RWPE1 (cell line): ENCODE measurements at regions not wholly inside any gene's neighbourhood (a gene's known extent, or its start where the extent isn't known, plus 50 kb on each side); places are given as distances from the start of the nearest gene placed in this dataset.

Experiments used
- CTCF ChIA-PET: fragments of 350-600 bp; sonication (Branson Sonifier 250); formaldehyde crosslinking; extraction: SDS; loops from one replicate; lab custom pipeline; 2021; lab: Yijun Ruan, JAX
- POLR2A ChIA-PET: fragments of 400-600 bp; formaldehyde crosslinking; extraction: SDS; loops from one replicate; lab custom pipeline; 2020; ENCODE audit warnings: antibody characterized with exemption; ENCODE audit not compliant: low non-redundant PET; lab: Yijun Ruan, JAX
- DNase-seq: peaks from one replicate; pipeline ENCODE4 v3.0.0; 2012; ENCODE audit warnings: low spot score
- H3K27ac ChIP-seq: fragments of 450-650 bp; 2 replicates; pipeline ENCODE4 v1.5.1; 2017
- CTCF ChIP-seq: fragments of 450-650 bp; conservative IDR thresholded peaks from 2 replicates; pipeline ENCODE4 v1.5.1; 2017; ENCODE audit warnings: low read depth, mild to moderate bottlenecking

GRCh38 chr20:24763386-24764026 lies 185.6 kb upstream of the CST7 start:
- no peak for DNase-seq
- H3K27ac ChIP-seq, result no peak overlapping the region
- TF ChIP-seq CTCF, result no peak
- ChIA-PET CTCF (interaction anchor here (0.6 to 0.8 kb wide), 3 partner anchors 45 to 167 kb away, joined by 3 to 5 read pairs (median 4); no protein-coding TSS in a partner anchor), POLR2A (no interaction called here)

GRCh38 chr20:24764027-24764793 lies 184.9 kb upstream of the CST7 start:
- no peak for DNase-seq
- H3K27ac ChIP-seq, result no peak overlapping the region
- ChIA-PET CTCF (interaction anchor here (0.6 kb wide), 1 partner anchor 56 kb away, joined by 3 read pairs; no protein-coding TSS in a partner anchor), POLR2A (no interaction called here)
- TF ChIP-seq CTCF, result no peak

GRCh38 chr20:24764794-24765202 lies 184.3 kb upstream of the CST7 start:
- ChIA-PET CTCF (no interaction called here), POLR2A (no interaction called here)
- TF ChIP-seq CTCF, result no peak
- no peak for DNase-seq
- H3K27ac ChIP-seq, result no peak overlapping the region

- CTCF ChIA-PET, result no interaction called here
- no peak for TF ChIP-seq CTCF
- no peak for DNase-seq
- POLR2A ChIA-PET, result no interaction called here
- H3K27ac ChIP-seq, result no peak overlapping the region
Observed at GRCh38 chr20:24765316-24766142, 183.5 kb upstream of the CST7 start.

- no peak for TF ChIP-seq CTCF
- CTCF ChIA-PET, result interaction anchor here (0.7 kb wide), 1 partner anchor 601 kb away, joined by 3 read pairs; no protein-coding TSS in a partner anchor
- no peak for DNase-seq
- POLR2A ChIA-PET, result no interaction called here
- no peak overlapping the region for H3K27ac ChIP-seq
Observed at GRCh38 chr20:24766143-24766527, 182.9 kb upstream of the CST7 start.

GRCh38 chr20:24766826-24767622 lies 182.0 kb upstream of the CST7 start:
- no peak for DNase-seq
- CTCF ChIA-PET, result interaction anchor here (0.6 to 0.7 kb wide), 2 partner anchors 13 to 602 kb away, joined by 3 read pairs; no protein-coding TSS in a partner anchor
- H3K27ac ChIP-seq, result no peak overlapping the region
- TF ChIP-seq CTCF, result no peak
- POLR2A ChIA-PET, result no interaction called here
